ENCODE measurements at regions not wholly inside any gene's neighbourhood (a gene's known extent, or its start where the extent isn't known, plus 50 kb on each side); places are given as distances from the start of the nearest gene placed in this dataset.
A peak's percentile ranks its signal among the peaks of the same experiment; 100 is the strongest.
"Not testable (repeated sequence)": the region's sequence is repeated elsewhere in the genome, so short reads cannot be mapped to it uniquely, and the experiment has no call there.

DNA sequence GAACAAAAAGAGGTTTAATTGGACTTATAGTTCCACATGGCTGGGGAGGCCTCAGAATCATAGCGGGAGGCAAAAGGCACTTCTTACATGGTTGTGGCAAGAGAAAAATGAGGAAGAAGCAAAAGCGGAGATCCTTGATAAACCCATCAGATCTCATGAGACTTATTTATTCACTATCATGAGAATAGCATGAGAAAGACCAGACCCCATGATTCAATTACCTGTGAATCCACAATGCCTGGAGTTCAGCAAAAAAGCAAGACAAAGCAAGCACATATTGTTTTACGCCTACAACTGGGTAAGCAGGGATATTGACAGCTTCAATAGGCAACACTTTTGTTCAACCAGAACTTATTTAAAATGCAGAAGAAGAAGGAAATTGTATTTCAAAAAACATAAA is 218.2 kb downstream of the RPL10L start:
- DNase-seq, result no peak

DNA sequence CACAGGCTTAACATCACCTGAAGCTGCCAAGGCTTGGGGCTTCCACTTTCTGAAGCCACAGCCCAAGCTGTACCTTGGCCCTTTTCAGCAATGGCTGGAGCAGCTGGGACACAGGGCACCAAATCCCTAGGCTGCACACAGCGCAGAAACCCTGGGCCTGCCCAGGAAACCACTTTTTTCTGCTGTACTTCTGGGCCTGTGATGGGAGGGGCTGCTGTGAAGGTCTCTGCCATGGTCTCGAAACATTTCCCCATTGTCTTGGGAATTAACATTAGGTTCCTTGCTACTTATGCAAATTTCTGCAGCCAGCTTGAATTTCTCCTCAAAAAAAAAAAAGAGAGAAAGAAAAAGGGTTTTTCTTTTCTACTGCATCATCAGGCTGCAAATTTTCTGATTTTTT is 219.1 kb downstream of the RPL10L start:
- DNase-seq, result no peak

DNA sequence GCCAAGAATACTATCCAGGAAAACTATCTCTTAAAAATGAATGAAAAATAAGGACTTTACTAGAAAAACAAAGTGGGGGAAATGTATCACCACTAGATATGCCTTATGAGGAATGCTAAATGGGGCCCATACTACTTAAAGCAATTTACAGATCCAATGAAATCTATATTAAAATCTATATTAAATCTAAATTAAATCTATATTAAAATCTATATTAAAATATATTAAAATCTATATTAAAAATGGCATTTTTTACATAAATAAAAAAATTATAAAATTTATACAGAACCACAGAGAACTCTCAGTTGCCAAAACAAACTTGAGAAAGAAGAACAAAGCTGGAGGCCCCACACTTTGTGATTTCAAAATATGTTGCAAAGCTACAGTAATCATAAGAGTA is 234.5 kb downstream of the RPL10L start:
- DNase-seq, result no peak

DNA sequence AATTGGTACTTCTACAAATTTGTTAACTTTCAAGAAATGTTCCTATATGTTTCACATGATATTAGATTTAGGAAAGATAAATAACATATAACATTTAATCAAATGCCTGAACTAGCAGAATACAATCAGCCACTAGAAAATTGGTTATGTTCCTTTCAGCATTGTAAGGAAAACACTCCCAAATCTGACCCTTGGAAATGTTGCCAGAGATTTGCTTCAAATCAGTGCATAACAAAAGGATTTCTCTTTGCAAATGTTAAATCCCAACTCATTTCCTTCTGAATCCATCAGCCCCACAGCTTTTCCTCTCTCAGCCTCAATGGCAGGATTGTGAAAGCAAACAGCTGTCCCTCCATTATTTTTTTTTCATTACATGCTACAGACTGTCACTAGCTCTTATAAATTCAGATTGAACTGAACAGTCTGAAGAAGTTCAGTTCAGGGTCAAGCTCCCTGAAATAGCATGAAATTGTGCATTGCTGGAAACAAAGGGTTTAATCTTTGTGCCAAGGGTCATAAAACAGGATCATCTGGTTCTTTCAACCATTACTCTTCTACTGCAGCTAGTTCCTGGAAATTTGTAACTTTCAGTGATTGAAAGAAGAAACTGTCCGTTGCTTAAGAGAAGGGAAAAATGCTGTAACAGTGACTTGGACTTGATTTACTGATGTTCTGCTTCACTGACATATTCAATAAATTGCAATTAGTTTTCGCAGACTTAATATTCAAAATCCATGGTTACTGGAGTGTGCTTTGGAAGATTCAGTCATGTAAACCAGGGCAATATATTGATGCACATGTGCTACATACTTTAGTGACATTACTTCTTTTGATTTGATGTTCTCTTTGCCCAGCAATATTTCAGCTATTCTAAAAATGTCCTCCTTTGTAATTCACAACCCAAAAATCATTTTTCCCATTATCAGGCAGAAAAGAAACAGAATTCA is 246.4 kb downstream of the RPL10L start:
- DNase-seq, result no peak

DNA sequence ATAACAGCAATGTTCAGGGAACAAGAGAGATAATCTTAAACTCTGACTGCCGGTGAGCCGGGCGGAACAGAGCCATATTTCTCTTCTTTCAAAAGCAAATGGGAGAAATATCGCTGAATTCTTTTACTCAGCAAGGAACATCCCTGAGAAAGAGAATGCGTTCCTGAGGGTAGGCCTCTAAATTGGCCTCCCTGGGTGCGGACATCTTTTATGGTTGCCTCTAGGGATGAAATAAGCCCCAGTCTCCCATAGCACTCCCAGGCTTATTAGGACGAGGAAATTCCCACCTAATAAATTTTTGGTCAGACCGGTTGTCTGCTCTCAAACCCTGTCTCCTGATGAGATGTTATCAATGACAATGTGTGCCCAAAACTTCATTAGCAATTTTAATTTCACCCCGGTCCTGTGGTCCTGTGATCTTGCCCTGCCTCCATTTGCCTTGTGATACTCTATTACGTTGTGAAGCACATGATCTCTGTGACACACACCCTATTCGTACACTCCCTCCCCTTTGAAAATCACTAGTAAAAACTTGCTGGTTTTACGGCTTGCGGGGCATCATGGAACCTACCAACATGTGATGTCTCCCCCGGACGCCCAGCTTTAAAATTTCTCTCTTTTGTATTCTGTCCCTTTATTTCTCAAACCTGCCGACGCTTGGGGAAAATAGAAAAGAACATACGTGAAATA is 249.4 kb downstream of the RPL10L start:
- not testable (repeated sequence) for DNase-seq

DNA sequence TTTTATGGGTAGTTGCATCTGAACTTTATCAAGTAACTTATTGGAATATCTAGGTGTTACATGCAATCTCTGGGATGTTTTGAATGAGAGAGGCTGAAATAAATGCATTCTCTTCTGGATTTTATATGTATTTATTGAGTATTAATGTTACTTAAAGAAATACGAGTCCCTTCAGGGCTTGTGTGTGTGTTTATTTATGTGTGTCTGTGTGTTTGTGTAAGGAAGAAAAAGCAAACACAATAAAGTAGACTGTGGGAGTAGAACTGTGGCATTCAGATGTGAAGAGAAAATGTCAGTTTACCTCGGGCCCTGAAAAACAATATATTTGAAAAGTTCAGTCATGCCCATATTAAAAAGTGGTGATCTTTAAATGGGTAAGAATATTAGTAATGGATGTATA is 250.5 kb downstream of the RPL10L start:
- DNase-seq, result no peak

DNA sequence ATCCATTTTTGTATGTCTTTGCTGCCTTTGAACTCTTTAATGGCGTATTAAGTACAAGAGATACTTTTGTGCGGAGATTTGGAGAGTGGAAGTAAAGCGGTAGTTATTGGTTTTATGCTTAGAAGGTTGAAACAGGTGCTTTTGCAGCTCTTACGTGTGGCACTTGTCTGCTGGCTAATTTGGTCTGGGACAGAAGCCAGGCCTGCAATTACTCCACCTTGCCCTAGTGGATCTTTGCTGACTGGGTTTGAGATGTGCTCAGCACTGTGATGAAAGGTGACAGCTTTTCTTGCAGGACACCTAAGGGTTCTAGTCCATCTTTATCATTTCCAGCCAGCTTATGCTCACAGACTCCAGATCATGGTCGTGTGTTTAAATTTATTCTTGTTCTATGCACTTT is 252.5 kb downstream of the RPL10L start:
- DNase-seq, result no peak

DNA sequence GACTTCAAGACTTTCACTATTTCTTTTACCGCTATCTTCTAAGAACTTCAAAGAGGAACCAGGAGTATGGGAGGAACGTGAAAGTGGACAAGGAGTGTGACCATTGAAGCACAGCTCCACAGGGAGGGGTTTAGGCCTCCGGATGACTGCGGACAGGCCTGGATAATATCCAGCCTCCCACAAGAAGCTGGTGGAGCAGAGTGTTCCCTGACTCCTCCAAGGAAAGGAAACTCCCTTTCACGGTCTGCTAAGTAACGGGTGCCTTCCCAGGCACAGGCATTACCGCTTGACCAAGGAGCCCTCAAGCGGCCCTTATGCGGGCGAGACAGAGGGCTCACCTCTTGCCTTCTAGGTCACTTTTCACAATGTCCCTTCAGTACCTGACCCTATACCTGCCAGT is 267.0 kb downstream of the RPL10L start:
- no peak for DNase-seq

DNA sequence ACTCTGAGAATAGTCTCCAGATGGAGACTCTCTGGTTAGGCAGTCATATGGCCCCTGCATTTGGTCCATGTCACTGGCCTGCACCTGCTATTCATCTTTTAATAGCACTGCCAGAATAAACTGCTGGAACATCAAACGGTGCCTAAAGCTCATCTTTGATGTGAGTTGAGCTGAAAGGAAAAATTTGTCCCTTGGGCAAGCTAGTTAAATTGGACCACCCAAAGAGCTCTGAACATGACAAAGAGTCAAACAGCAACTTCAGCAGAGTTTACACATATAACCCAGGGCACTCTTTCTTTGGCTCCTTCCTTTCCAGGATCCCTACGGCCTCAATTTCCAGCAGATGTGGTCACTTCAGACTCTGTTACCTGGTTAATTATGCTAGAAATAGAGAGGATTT is 269.9 kb downstream of the RPL10L start:
- no peak for DNase-seq

DNA sequence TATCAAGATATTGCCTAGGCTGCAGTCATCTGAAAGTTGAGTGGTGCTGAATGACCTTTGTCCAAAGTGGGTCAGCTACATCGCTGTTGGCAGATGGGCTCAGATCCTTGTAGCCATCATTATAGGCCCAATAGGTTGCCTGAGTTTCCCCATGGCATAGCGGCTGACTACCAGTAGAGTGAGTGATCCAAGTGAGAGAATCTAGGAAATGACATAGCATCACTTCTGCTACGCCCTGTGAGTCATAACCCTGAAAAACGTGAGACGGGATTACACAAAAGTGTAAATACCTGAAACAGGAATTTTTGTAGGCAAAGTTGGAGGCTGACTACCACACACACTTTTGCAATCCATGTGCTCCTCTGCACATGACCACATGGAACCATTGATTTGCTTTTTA is 273.3 kb downstream of the RPL10L start:
- DNase-seq, result no peak

DNA sequence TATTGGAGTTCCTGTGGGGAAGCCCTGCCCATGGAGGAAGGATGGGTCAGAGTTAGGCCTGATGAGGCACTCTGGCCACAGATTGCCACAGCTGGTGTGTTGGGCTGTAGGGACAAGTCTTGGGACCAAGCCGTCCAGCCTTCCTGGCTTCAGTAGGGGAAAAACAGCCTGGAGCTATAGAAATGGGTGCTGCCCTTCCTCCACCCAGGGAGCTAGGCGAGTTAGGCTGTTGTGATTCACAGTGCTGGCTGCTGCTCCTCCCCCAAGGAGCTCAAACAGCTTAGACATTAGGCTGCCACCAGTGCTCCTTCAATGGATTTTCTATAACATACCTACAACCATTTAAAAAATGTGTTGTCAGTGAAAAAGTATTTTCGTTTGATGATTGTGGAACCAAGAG is 274.3 kb downstream of the RPL10L start:
- no peak for DNase-seq

DNA sequence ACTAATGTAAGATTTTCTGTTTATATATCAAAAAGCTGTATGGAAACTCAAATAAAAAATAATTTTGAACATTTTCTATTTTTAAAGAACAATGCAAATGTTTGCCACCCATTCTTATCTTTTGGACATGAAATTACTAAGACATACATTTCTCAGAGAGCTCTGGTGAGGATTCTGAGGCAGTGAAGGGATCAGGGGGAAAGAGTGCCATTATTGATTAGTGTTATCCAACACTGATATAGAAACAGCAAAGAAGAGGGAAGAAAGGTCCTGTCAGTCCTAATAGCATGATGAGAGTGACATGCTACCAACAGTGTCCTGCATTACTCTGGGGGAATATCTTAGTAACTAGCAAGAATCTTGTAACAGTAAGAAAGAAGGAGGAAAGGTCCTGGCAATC is 282.2 kb downstream of the RPL10L start:
- no peak for DNase-seq

DNA sequence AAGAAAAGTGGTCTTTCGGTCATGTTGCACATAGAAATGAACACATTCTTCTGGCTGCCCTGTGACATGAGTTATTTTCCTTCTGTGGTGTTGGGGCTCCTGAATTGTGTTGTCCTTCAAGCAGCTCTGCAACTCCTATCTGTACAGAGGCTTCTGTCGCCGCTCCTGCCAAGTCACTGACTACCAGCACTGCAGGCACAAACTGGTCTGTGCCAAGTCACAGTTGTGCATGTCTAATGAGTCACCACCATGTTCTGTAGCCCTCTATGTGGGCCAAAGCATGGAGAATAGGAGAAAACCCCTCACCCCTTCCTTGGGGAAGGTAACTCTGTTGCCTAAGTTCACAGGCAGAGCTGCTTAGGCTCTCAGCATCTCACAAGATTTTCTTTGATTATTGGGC is 283.3 kb downstream of the RPL10L start:
- no peak for DNase-seq

DNA sequence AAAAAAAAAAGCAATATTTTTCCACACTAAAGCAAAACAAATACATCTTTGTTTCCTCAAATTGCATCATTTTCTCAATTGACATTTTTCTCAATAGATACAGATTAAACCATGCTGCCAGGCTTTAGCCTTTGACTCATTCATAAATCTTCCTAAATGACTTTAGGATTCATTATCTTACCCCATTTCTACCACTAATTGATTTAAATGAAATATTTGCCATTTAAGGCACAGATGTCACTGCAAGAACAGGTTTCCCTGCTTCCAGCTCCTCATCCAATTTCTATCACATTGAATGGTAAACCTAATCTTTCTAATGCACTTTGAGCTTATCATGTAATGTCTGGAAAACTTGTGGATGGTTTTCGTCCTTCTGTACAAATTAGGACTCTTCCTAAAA is 298.7 kb downstream of the RPL10L start:
- no peak for DNase-seq

DNA sequence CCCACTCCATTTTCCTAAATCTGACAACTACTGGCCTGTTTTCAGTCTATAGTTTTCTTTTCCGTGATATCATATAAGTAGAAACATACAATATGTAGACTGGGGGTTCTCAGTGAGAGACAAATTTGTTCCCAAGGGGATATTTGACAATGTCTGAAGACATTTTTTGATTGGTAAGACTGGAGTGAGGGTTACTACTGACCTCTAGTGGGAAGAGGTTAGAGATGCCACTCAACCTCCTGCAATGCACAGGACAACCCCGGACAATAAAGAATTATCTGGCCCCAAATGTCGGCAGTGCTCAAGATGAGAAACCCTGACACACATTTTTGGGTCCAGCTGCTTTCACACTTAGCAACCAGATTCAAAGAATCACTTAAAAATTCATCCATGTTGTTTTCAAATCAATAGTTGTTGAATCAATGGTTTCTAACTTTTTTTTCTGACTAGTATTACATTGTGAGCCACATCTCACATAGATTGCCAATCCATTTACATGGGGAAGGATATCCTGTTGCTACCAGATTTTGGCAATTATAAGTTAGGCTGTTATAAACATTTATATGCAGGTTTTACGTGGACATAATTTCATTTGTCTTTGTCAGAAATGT is 307.1 kb downstream of the RPL10L start:
- DNase-seq, result peak; percentile 11

DNA sequence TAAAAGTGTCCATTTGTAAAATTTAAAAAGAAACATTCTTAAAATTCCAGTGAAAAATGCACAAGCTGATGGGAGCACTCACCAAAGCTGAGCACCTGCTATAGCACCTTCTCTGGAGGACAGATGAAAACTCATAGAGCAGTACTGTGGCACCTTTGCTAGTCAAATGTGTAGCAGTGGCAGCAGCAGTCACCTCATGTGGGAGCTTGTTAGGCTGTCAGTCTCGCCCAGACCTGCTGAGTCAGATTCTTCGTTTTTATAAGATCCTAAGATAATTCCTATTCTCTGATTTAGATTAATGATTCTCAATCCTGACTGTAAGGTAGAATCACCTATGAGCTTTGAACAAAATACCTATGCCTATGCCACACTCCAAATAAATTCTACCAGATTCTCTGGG is 325.8 kb downstream of the RPL10L start:
- no peak for DNase-seq

DNA sequence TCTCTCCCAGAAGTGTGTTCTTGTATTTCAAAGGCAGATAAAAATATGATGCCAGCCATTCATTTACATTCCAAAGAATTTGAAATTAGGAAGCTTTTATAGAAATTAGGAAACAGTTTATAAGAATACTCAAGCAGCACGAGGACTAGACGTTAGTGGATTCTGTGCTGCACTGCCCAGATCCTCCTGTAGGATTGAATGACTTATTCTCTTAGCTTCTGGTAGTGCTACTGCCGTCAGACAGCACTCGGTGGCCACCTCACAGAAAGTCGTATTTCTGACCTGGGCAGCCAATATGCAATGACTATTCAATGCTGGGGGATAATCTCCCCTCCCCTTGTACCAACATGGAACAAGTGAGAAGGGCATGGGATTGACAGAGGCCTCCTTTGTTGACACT is 326.4 kb downstream of the RPL10L start:
- no peak for DNase-seq

DNA sequence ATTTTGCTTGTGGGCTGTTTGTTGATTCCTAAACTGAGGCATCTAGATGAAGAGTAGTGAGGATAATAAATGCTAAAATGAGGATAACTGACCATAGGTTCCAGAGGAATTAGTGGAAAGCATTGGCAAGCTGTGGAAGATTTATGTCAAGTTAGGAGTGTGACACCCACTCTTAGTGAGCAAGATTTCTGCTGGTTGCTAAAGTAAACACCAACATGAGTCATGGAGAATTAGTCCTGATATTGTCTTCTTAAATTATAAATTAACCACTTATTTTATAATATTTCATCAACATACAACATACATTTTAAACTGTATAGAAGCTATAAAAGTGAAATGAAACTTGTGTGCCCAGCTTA is 328.2 kb downstream of the RPL10L start:
- DNase-seq, result no peak

DNA sequence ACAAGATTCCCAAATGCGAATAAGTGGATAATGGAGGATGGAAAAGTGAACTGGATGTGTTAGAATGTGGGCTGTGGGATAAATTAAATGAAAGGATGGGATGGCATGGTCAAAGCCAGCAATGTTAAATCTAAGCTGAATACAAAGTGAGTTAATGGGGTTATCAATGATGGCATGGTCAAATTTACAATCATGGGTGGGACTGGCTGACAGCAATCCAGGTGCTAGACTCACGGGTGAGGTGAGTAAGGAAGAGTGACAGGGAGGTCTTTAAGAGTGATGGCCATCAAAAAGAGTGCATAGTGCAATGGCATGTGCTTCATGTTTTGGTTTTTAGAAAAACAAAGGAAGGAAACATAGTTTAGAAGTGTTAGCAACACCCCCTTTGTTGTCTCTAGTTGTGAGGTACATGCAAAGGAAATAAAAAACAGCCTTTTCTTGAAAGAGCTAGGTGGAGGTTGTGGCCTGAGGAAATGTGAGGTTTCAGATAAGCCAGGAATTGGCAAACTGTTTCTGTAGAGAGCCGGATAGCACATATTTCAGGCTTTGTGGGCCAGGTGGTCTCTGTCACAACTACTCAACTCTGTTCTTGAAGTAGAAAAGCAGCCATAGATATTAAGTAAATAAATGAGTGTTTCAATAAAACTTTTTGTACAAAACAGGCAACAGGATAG is 328.7 kb downstream of the RPL10L start:
- no peak for DNase-seq

DNA sequence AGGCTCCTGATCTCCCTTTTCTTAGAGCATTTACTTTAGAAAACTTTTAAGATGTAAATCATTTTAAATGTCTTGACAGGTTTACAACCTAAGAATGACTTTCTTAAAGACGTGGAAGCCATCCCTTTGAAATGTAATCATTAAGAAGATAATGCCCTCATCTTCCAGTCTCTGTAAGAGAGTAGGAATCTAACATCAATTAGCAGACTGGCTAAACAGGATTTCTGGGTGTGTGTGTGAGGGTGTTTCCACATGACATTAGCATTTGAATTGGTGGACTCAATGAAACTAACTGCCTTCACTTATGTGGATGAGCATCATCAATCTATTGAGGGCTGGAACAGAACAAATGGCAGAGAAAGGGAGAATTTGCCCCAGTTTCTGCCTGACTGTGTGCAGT is 329.5 kb downstream of the RPL10L start:
- DNase-seq, result no peak

DNA sequence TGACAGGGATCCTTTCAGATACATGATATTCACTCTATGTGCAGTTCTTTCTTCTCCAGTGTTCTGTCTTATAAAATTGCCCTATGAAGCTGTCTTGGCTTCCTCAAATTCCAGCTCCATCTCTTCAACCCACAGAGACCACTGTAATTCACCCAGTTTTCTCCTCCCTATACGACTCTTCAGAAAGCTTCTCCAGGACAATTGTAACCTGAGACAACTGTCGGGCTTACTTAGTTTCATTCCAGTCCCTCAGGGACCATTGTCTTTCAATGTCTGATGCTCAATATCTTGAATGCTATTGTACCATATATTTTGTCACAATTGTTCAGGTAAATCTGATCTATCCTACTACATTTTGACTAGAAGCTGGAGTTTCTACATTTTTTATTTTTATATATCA is 345.3 kb downstream of the RPL10L start:
- no peak for DNase-seq

DNA sequence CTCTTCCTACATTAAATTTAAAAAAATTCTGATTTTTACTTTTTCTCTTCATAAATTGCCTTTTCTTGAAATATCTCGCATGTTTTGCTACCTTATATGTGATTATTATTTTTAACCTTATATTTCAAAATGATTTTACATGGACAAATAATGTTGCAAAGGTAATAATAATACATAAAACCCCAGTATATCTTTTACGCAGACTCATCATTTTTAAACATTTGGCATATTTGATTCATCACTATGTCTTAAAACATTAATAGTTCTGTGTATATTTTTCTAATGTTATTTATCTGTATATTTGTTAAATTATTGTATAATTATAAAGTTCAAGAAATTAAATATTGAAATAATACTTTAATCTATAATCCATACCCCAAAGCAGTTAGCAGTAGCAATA is 350.8 kb downstream of the RPL10L start:
- no peak for DNase-seq

DNA sequence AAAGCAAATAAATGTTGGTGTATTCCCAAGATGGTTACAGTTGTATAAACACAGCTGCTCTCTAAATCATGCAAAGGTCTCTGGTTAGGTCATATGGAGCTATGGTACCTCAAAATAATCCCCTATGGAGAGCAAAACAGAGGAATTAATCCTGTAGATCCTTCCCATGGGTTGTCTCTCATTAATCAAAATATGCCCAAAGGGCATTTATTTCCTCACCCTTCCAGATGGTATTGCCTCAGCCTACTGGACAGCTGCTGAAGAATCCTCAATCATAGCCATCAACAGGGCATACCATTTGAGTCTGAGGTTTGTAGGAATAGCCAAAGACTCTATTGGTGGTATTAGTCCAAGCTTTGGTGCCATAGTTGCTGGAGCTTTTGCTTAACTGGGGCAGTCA is 360.9 kb downstream of the RPL10L start:
- no peak for DNase-seq
